ENCODE measurements at regions not wholly inside any gene's neighbourhood (a gene's known extent, or its start where the extent isn't known, plus 50 kb on each side); places are given as distances from the start of the nearest gene placed in this dataset.
A peak's percentile ranks its signal among the peaks of the same experiment; 100 is the strongest.
"Not testable (repeated sequence)": the region's sequence is repeated elsewhere in the genome, so short reads cannot be mapped to it uniquely, and the experiment has no call there.

GRCh38 chr6:27775138-27775795, 136.9 kb downstream of the OR2B2 start:
- not testable (repeated sequence) for DNase-seq (ENCODE audit: low read depth in 4 of 4, low spot score in 2 of 4)

GRCh38 chr6:27774264-27774600, 138.0 kb downstream of the OR2B2 start:
- not testable (repeated sequence) for DNase-seq (ENCODE audit: low read depth in 4 of 4, low spot score in 2 of 4)

DNA sequence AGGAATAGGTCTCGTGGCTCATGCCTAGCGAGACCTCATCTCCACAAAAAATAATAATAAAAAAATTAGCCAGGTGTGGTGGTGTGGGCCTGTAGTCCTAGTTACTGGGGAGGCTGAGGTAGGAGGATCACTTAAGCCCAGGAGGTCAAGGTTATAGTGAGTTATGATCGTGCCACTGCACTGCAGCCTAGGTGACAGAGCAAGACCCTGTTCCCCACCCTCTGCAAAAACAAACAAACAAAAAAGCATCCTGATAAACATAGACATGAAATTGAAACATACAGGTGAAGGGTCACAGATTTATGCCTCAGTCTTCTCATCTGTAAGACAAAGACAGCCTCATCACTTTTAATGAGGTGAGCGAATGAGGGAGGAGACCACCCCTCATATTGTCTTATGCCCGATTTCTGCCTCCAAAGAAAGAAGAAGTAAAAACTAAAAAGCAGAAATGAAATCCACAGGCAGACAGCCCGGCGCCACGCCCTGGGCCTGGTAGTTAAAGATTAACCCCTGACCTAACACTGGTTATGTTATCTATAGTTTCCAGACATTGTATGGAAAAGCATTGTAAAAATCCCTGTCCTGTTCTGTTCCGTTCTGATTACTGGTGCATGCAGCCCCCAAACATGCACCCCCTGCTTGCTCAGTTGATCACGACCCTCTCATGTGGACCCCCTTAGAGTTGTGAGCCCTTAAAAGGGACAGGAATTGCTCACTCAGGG, 138.5 kb downstream of the OR2B2 start:
- not testable (repeated sequence) for DNase-seq (ENCODE audit: low read depth in 4 of 4, low spot score in 2 of 4)

DNA sequence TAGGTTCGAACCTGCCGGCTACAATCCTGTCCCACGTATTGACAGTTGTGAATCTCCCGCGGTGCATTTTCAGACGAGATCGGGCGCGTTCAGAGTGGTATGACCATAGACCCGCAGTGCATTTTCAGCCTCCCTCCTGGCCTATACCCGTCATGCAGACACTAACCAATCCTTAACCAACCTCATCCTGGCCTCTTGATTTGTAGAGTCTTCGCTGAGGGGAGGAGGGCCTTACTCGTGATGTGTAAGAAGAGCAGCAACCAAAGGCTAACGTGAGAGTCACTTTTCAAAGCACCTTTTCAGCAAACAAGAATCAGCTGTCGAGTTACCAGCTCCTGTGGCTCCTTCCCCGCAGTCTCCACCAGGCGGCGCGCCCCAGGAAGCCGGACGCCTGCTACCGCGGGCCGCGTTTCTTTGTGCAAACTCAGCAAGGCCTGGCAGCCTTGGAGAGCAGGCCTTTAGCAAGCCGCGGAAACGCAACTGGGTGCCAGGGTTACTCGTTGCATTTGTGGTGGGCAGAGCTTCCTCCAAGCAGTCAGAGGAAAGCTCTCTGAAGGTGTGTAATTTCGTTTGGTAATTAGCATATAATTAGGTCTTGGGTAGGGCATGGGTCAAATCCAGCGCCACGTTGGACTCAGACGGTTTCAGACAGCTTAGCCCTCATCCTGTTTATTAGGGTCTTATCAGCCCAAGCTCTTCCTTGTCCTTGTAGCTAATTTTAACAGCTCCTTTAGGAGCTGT, 139.8 kb downstream of the OR2B2 start:
- peak in 2 of 4 donors; percentile 77 to 78 for DNase-seq (ENCODE audit: low read depth in 4 of 4, low spot score in 2 of 4)

- DNase-seq (ENCODE audit: low read depth in 4 of 4, low spot score in 2 of 4) = no peak
Measured at GRCh38 chr6:27771235-27771634, 141.0 kb downstream of the OR2B2 start.

GRCh38 chr6:27770724-27771123, 141.5 kb downstream of the OR2B2 start:
- no peak for DNase-seq (ENCODE audit: low read depth in 4 of 4, low spot score in 2 of 4)

GRCh38 chr6:27768556-27768955, 143.6 kb downstream of the OR2B2 start:
- no peak for DNase-seq (ENCODE audit: low read depth in 4 of 4, low spot score in 2 of 4)

GRCh38 chr6:27767851-27768250, 144.3 kb downstream of the OR2B2 start:
- no peak for DNase-seq (ENCODE audit: low read depth in 4 of 4, low spot score in 2 of 4)

DNA sequence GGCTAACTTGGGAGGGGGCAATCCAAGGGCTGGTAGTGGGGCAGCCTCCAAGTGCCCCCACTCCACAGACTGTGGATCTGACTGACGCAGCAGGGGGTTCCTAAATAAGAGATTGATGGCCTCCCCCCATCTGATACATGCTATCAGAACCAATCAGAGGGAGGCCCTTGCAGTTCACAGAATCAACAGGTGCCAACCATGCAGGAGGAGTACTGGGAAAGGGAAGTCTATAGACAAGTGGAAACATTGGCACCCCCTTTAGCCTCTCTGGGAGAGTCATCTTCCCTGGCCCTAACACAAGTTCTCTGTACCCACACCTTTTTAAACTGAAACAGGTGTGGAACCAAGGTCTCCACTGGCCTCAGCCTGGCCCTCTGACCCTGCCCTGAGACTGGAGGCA, 145.8 kb downstream of the OR2B2 start:
- no peak for DNase-seq (ENCODE audit: low read depth in 4 of 4, low spot score in 2 of 4)

- DNase-seq (ENCODE audit: low read depth in 4 of 4, low spot score in 2 of 4) = no peak
Measured at GRCh38 chr6:27765028-27765590, 147.1 kb downstream of the OR2B2 start.

- DNase-seq (ENCODE audit: low read depth in 4 of 4, low spot score in 2 of 4) = no peak
Measured at GRCh38 chr6:27761391-27761790, 150.8 kb downstream of the OR2B2 start.

DNA sequence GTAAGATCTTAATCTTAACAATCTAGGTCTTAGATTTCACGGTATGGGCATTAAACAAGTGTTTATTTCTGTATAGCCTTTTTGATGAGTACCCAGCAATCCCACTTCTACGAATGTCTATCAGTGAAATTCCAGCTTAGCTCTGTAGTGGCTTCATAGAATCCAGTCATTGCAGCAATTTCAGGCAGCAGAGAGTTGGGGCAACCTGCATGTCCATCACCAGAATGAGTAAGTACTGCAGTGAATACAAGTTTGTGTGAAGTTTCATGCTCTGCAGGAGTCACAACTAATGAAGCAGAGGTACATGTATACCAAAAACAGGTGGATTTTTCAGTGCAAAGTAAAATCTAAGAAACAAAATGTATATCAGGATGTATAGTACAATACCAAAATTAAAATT, 151.7 kb downstream of the OR2B2 start:
- no peak for DNase-seq (ENCODE audit: low read depth in 4 of 4, low spot score in 2 of 4)

GRCh38 chr6:27759930-27760329, 152.3 kb downstream of the OR2B2 start:
- no peak for DNase-seq (ENCODE audit: low read depth in 4 of 4, low spot score in 2 of 4)

DNA sequence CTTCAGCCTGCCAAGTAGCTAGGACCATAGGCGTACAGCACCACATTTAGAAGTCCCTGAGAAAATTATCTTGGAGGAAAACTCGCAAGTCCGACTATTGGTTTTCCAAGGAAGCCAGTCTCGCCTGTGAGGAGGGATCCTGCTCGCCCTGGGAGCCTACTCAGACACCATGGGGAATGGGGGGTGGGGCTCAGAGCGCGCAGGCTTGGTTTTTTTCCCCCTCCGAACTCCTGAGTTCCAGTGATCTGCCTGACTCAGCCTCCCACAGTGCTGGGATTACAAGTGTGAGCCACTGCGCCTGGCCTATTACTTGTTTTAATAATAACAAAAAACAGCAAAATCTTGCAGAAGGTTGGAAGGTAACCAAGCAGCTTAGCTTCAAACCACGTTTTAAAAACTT, 153.7 kb downstream of the OR2B2 start:
- DNase-seq (ENCODE audit: low read depth in 4 of 4, low spot score in 2 of 4) = no peak

DNA sequence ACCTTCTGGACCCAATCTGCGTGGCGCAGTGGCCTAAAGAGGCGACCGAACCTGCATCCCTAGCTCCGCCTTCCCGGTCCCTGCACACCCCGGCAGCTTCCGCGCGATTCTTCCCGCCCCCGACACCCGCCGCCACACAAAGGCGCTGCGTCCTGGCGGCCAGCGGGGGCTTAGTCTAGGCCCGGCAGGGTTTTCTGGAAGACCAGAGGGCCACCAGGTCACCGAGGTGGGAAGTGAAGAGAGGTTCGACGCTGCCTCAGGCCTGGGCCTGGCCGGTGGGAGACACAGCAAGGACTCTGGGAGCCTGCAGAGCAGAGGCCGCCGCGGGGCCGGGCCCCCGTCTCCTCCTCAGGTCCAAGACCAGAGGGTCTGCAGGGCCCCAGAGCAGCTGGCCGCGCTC, 154.9 kb downstream of the OR2B2 start:
- no peak for DNase-seq (ENCODE audit: low read depth in 4 of 4, low spot score in 2 of 4)

DNA sequence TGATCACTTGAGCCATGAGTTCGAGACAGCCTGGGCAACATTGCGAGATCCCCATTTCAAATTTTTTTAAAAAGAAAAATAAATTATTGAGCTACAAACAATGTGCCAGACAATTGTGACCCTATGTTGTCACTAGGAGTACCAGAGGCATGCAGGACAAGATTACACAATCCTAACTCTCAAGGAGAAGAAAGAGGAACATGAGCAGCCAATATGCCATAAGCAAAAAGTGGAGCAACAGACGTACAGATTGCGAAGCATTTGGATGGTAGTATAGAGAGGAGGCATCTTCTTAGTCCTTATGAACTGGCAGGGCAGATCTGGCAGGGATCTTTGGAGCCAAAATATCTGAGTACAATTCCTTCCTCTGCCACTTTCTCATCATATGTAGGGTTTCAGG, 156.4 kb downstream of the OR2B2 start:
- no peak for DNase-seq (ENCODE audit: low read depth in 4 of 4, low spot score in 2 of 4)

DNA sequence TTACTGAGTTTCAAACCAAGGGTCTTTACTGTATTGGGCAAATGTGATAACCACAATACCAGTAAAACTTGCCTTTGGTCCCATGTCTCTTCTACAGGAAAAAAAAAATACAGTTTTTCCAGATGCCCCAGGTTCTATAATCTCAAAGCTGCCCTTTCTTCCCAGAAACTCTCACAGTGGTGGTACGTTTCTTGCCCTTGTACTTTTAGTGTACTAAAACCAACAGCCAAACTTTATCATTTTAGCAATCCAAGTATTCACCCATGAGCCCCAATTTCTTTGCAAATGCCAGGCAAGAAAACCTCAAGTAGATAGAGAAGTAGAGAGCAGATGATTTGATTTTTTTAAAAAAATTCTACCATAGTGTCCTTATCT, 157.8 kb downstream of the OR2B2 start:
- no peak for DNase-seq (ENCODE audit: low read depth in 4 of 4, low spot score in 2 of 4)

- DNase-seq (ENCODE audit: low read depth in 4 of 4, low spot score in 2 of 4) = peak in 2 of 4 donors; percentile 64 to 71
Measured at GRCh38 chr6:27753668-27754407, 158.4 kb downstream of the OR2B2 start.

DNA sequence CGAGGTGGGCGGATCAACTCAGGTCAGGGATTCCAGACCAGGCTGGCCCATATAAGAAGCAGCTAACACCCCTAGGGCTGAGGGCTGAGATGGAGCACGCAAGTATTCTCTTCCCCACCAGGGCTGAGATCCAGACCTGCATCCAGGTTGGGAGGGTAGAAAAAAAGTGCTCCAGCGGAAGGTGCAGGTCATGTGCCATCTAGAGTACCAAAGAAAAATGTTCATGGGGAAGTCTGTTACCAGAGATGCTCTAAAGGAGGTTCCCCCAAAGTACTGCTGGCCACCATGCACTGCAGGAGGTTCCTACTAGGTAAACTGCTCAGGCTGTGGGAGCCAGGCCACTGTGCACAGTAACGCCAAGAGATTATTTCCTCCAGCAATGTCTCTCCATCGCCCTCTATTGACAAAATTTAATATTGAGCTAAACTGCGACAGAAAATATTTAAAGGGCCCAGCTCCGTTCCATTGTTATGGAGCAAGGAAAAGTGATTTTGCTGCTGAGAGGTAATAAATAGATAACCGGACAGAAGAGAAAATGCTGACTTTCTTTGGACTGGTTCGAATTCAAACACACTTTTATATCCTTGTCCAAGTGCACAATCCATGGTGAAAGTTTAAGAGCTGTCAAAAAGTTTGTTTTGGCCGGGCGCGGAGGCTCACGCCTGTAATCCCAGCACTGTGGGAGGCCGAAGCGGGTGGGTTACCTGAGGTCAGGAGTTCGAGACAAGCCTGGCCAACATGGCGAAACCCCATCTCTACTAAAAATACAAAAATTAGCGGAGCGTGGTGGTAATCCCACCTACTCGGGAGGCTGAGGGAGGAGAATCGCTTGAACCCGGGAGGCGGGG, 159.9 kb downstream of the OR2B2 start:
- DNase-seq (ENCODE audit: low read depth in 4 of 4, low spot score in 2 of 4) = peak; percentile 73 to 90 (median 83)

DNA sequence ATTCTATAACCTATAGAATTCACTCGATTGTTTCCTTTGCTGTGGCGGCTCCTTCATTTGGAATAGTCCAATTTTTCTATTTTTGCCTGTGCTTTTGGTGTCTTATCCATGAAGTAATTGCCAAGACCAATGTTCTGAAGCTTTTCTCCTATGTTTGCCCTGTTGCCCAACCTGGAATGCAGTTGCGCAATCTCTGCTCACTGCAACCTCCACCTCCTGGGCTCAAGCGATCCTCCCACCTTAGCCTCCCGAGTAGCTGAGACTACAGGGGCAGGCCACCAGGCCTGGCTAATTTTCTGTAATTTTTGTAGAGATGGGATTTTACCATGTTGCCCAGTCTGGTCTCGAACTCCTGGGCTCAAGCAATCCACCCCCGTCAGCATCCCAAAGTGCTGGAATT, 163.5 kb downstream of the OR2B2 start:
- DNase-seq (ENCODE audit: low read depth in 4 of 4, low spot score in 2 of 4) = no peak
